Fibroblast of peridontal ligament (primary cell): ENCODE measurements at regions not wholly inside any gene's neighbourhood (a gene's known extent, or its start where the extent isn't known, plus 50 kb on each side); places are given as distances from the start of the nearest gene placed in this dataset.
"Not testable (repeated sequence)": the region's sequence is repeated elsewhere in the genome, so short reads cannot be mapped to it uniquely, and the experiment has no call there.

Experiments
- DNase-seq: peaks from one replicate; pipeline ENCODE4 v3.0.0-alpha.2; 2010; ENCODE audit errors: extremely low read depth

- not testable (repeated sequence) for DNase-seq
Measured at GRCh38 chr21:31819692-31820091, 53.1 kb upstream of the HUNK start.

- DNase-seq = not testable (repeated sequence)
Measured at GRCh38 chr21:31814356-31814755, 58.5 kb upstream of the HUNK start.

GRCh38 chr21:31813862-31814261 lies 59.0 kb upstream of the HUNK start:
- DNase-seq = no peak

GRCh38 chr21:31804008-31804394 lies 68.8 kb upstream of the HUNK start:
- no peak for DNase-seq

GRCh38 chr21:31803039-31804007 lies 69.5 kb upstream of the HUNK start:
- no peak for DNase-seq

- no peak for DNase-seq
Measured at GRCh38 chr21:31802331-31802730, 70.4 kb upstream of the SCAF4 start.

- peak; percentile 2 for DNase-seq
Measured at GRCh38 chr21:31801551-31802219, 69.8 kb upstream of the SCAF4 start.

GRCh38 chr21:31798842-31799704 lies 67.2 kb upstream of the SCAF4 start:
- no peak for DNase-seq

- no peak for DNase-seq
Measured at GRCh38 chr21:31795992-31796391, 64.1 kb upstream of the SCAF4 start.

- DNase-seq = not testable (repeated sequence)
Measured at GRCh38 chr21:31790420-31790819, 58.5 kb upstream of the SCAF4 start.

- no peak for DNase-seq
Measured at GRCh38 chr21:31788581-31788980, 56.7 kb upstream of the SCAF4 start.

GRCh38 chr21:31787691-31788090 lies 55.8 kb upstream of the SCAF4 start:
- DNase-seq = not testable (repeated sequence)

GRCh38 chr21:31786164-31786920 lies 54.4 kb upstream of the SCAF4 start:
- no peak for DNase-seq

- DNase-seq = peak; percentile 86
Measured at GRCh38 chr21:31785237-31786163, 53.6 kb upstream of the SCAF4 start.

- DNase-seq = peak; percentile 40
Measured at GRCh38 chr21:31781737-31782136, 49.8 kb upstream of the SCAF4 start.
